ENCODE measurements at regions not wholly inside any gene's neighbourhood (a gene's known extent, or its start where the extent isn't known, plus 50 kb on each side); places are given as distances from the start of the nearest gene placed in this dataset.

- no peak overlapping the region for H2BK5ac ChIP-seq (ENCODE audit: low read length)
Measured at GRCh38 chr2:9105601-9106337, 100.8 kb upstream of the ASAP2 start.

DNA sequence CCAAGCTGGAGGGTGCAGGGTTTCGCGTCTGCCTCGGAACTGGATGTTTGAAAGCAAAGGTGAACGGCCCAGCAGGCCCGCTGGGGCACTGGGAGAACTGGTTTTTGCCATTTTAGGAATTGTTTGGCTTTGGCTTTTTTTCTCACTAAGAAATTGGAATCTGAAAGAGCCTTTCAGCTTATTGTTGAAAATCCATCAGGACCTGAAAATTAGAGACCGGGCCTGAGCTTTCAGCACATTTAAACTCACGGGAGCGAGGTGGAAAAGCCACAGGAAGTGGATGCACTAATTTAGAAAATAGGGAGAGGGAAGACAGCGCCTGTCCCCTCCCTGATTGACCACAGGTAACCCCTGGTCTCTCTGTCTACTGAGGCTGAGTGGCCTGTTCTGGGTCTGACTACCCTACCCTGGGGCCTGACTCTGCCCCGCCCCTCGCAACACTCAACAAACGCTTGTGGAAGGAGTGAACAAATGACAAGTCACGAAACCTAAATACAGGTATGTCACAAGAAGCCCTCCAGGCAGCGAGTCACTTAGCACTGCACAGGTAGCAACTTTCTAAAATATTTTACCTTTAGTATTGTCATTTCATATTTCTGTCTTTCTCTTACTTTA lies 100.3 kb upstream of the MBOAT2 start:
- Histone ChIP-seq H3K27me3 (ENCODE audit: control insufficient read depth in 3 of 3, insufficient read depth in 3 of 3, low read depth in 1 of 3, low read length in 3 of 3) (peaks cover 0 to 31% (median 9%) of the 10 kb centered on the region in 3 experiments), H3K9ac (ENCODE audit: low read depth, low read length, poor library complexity) (no peak overlapping the region), H3K18ac (ENCODE audit: low read length) (peak overlapping the region; percentile 65), H3K4ac (ENCODE audit: low read length) (no peak overlapping the region), H3K14ac (ENCODE audit: low read length) (no peak overlapping the region), H3K9me3 (replicated peaks in 1 of 2; ENCODE audit: control insufficient read depth in 2 of 2, insufficient read depth in 1 of 2, low read depth in 1 of 2, low read length in 2 of 2) (no peaks in the 10 kb centered on the region), H2AFZ (ENCODE audit: low read length) (no peak overlapping the region), H3K36me3 (replicated peaks in 1 of 2; ENCODE audit: control insufficient read depth in 2 of 2, insufficient read depth in 2 of 2, low read length in 2 of 2) (no peaks in the 10 kb centered on the region), H3K23ac (ENCODE audit: low read depth, low read length, poor library complexity) (no peak overlapping the region), H3K4me2 (ENCODE audit: insufficient read depth, low read length, poor library complexity, severe bottlenecking) (no peak overlapping the region), H3K27ac (replicated peaks; ENCODE audit: low read length) (no peak overlapping the region), H4K8ac (ENCODE audit: low read depth, low read length) (no peak overlapping the region), H4K91ac (ENCODE audit: low read depth, low read length, poor library complexity) (no peak overlapping the region), H2BK5ac (ENCODE audit: low read length) (no peak overlapping the region), H3K79me1 (ENCODE audit: low read depth, low read length) (peaks cover 3% of the 10 kb centered on the region), H3K4me1 (ENCODE audit: control insufficient read depth in 2 of 2, insufficient read depth in 1 of 2, low read depth in 1 of 2, low read length in 2 of 2) (peaks cover 0 to 6% of the 10 kb centered on the region in 2 donors), H2AK5ac (ENCODE audit: low read depth, low read length) (no peak overlapping the region), H2BK12ac (ENCODE audit: low read length) (no peak overlapping the region), H2BK15ac (ENCODE audit: low read length) (no peak overlapping the region), H2BK120ac (ENCODE audit: low read depth, low read length) (no peak overlapping the region), H3K4me3 (ENCODE audit: low read length in 2 of 2) (no peak overlapping the region)
- DNase-seq (ENCODE audit: low spot score) = no peak
- no CpG with 5 or more reads among the region's 14 CpGs for WGBS, 2 donors (ENCODE audit: extremely low coverage in 2 of 2, insufficient read length in 2 of 2, insufficient replicate concordance in 1 of 2)

More at GRCh38 chr2:9105601-9106337, 100.8 kb upstream of the ASAP2 start:
- Histone ChIP-seq H3K36me3 (replicated peaks in 1 of 2; ENCODE audit: control insufficient read depth in 2 of 2, insufficient read depth in 2 of 2, low read length in 2 of 2) (no peaks in the 10 kb centered on the region), H2BK15ac (ENCODE audit: low read length) (no peak overlapping the region), H2AFZ (ENCODE audit: low read length) (no peak overlapping the region), H3K9me3 (replicated peaks in 1 of 2; ENCODE audit: control insufficient read depth in 2 of 2, insufficient read depth in 1 of 2, low read depth in 1 of 2, low read length in 2 of 2) (no peaks in the 10 kb centered on the region), H3K79me1 (ENCODE audit: low read depth, low read length) (peaks cover 3% of the 10 kb centered on the region), H3K4me1 (ENCODE audit: control insufficient read depth in 2 of 2, insufficient read depth in 1 of 2, low read depth in 1 of 2, low read length in 2 of 2) (peaks cover 0 to 8% of the 10 kb centered on the region in 2 donors), H2BK120ac (ENCODE audit: low read depth, low read length) (no peak overlapping the region), H3K18ac (ENCODE audit: low read length) (no peak overlapping the region), H2BK12ac (ENCODE audit: low read length) (no peak overlapping the region), H4K91ac (ENCODE audit: low read depth, low read length, poor library complexity) (no peak overlapping the region), H3K27me3 (ENCODE audit: control insufficient read depth in 3 of 3, insufficient read depth in 3 of 3, low read depth in 1 of 3, low read length in 3 of 3) (peaks cover 0 to 31% (median 9%) of the 10 kb centered on the region in 3 experiments), H3K4ac (ENCODE audit: low read length) (no peak overlapping the region), H3K27ac (replicated peaks; ENCODE audit: low read length) (no peak overlapping the region), H3K9ac (ENCODE audit: low read depth, low read length, poor library complexity) (no peak overlapping the region), H3K4me2 (ENCODE audit: insufficient read depth, low read length, poor library complexity, severe bottlenecking) (no peak overlapping the region), H3K4me3 (ENCODE audit: low read length in 2 of 2) (no peak overlapping the region), H3K23ac (ENCODE audit: low read depth, low read length, poor library complexity) (no peak overlapping the region), H4K8ac (ENCODE audit: low read depth, low read length) (no peak overlapping the region), H3K14ac (ENCODE audit: low read length) (no peak overlapping the region), H2AK5ac (ENCODE audit: low read depth, low read length) (no peak overlapping the region)
- DNase-seq (ENCODE audit: low spot score) = no peak
- no CpG with 5 or more reads among the region's 21 CpGs for WGBS, 2 donors (ENCODE audit: extremely low coverage in 2 of 2, insufficient read length in 2 of 2, insufficient replicate concordance in 1 of 2)

DNA sequence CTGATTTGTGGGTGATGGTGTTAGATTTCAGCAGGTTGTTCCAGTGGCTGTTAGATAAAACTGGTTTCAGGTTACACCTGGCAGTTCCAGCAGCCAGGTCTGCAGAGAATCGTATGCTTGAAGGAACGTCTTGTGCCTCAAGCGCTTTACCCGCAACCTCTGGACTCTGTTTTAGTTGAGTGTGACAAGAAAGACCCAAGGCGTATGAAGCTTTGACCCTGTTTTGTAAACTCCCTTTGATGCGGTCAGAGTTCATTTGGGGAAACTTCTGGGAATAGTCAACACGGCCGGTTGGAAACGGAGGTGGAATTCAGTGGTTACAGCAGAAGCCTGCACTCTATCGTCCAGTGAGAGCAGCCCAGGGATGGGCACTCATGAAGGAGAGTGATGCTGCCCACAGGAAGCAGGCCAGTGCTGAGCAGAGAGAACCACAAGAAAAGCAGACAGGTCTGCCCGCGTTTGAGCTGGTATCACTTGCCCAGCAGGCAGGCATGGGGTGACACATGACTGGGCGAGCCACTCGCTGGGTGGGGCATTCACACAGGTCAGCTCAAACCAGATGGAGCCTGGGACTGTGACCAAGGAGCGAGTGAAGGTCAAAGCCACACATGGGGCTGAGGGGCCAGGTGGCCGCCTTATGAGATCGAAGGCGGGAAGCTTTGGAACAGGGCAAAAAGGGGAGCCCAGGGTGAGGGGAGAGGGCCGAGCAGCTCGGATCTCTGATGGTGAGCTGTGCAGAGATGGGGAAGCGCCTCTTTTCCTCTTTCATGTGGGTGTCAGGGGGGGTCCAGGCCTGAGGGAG lies 99.6 kb upstream of the MBOAT2 start:
- H2AK5ac ChIP-seq (ENCODE audit: low read depth, low read length) = no peak overlapping the region
- no peaks in the 10 kb centered on the region for H3K9me3 ChIP-seq (replicated peaks in 1 of 2; ENCODE audit: control insufficient read depth in 2 of 2, insufficient read depth in 1 of 2, low read depth in 1 of 2, low read length in 2 of 2)
- H3K4ac ChIP-seq (ENCODE audit: low read length) = no peak overlapping the region
- H2AFZ ChIP-seq (ENCODE audit: low read length) = no peak overlapping the region
- H3K18ac ChIP-seq (ENCODE audit: low read length) = peak overlapping the region; percentile 65
- H4K91ac ChIP-seq (ENCODE audit: low read depth, low read length, poor library complexity) = no peak overlapping the region
- no peak overlapping the region for H3K14ac ChIP-seq (ENCODE audit: low read length)
- H3K9ac ChIP-seq (ENCODE audit: low read depth, low read length, poor library complexity) = no peak overlapping the region
- H3K4me3 ChIP-seq (ENCODE audit: low read length in 2 of 2) = peak overlapping the region in 1 of 2 donors; percentile 23
- DNase-seq (ENCODE audit: low spot score) = no peak
- H3K4me1 ChIP-seq (ENCODE audit: control insufficient read depth in 2 of 2, insufficient read depth in 1 of 2, low read depth in 1 of 2, low read length in 2 of 2) = peaks cover 0 to 6% of the 10 kb centered on the region in 2 donors
- H2BK120ac ChIP-seq (ENCODE audit: low read depth, low read length) = no peak overlapping the region
- peak overlapping the region; percentile 27 for H2BK12ac ChIP-seq (ENCODE audit: low read length)
- no peak overlapping the region for H2BK5ac ChIP-seq (ENCODE audit: low read length)
- H3K23ac ChIP-seq (ENCODE audit: low read depth, low read length, poor library complexity) = no peak overlapping the region
- WGBS, 2 donors (ENCODE audit: extremely low coverage in 2 of 2, insufficient read length in 2 of 2, insufficient replicate concordance in 1 of 2) = no CpG with 5 or more reads among the region's 21 CpGs
- no peak overlapping the region for H3K27ac ChIP-seq (replicated peaks; ENCODE audit: low read length)
- H2BK15ac ChIP-seq (ENCODE audit: low read length) = no peak overlapping the region
- peaks cover 0 to 24% (median 9%) of the 10 kb centered on the region in 3 experiments for H3K27me3 ChIP-seq (ENCODE audit: control insufficient read depth in 3 of 3, insufficient read depth in 3 of 3, low read depth in 1 of 3, low read length in 3 of 3)
- no peak overlapping the region for H4K8ac ChIP-seq (ENCODE audit: low read depth, low read length)
- H3K79me1 ChIP-seq (ENCODE audit: low read depth, low read length) = peaks cover 3% of the 10 kb centered on the region
- H3K36me3 ChIP-seq (replicated peaks in 1 of 2; ENCODE audit: control insufficient read depth in 2 of 2, insufficient read depth in 2 of 2, low read length in 2 of 2) = no peaks in the 10 kb centered on the region
- no peak overlapping the region for H3K4me2 ChIP-seq (ENCODE audit: insufficient read depth, low read length, poor library complexity, severe bottlenecking)

Data from neuronal stem cell (in vitro differentiated cells).